Kidney epithelial cell (primary cell): ENCODE measurements at regions not wholly inside any gene's neighbourhood (a gene's known extent, or its start where the extent isn't known, plus 50 kb on each side); places are given as distances from the start of the nearest gene placed in this dataset.
"Not testable (repeated sequence)": the region's sequence is repeated elsewhere in the genome, so short reads cannot be mapped to it uniquely, and the experiment has no call there.

Experiments used
- DNase-seq: peaks from one replicate; pipeline ENCODE4 v3.0.0-alpha.2; 2010; ENCODE audit warnings: low read depth
- H3K27me3 ChIP-seq: 2 replicates; pipeline ENCODE4 v1.6.0; 2011; ENCODE audit warnings: low read length; ENCODE audit not compliant: control insufficient read depth, insufficient read depth
- H3K36me3 ChIP-seq: 2 replicates; pipeline ENCODE4 v1.5.1; 2011; ENCODE audit warnings: low read length; ENCODE audit not compliant: control insufficient read depth, insufficient read depth
- H3K4me3 ChIP-seq: 2 replicates; pipeline ENCODE4 v1.5.1; 2011; ENCODE audit warnings: low read depth, mild to moderate bottlenecking, control low read depth, low read length
- TF ChIP-seq, protein P1 (sequence below): IDR thresholded peaks from 2 replicates; pipeline ENCODE4 v1.5.1; 2011; ENCODE audit warnings: mild to moderate bottlenecking, moderate library complexity, low read length, control low read depth, inconsistent platforms; ENCODE audit not compliant: insufficient read depth, poor library complexity, severe bottlenecking

DNA sequence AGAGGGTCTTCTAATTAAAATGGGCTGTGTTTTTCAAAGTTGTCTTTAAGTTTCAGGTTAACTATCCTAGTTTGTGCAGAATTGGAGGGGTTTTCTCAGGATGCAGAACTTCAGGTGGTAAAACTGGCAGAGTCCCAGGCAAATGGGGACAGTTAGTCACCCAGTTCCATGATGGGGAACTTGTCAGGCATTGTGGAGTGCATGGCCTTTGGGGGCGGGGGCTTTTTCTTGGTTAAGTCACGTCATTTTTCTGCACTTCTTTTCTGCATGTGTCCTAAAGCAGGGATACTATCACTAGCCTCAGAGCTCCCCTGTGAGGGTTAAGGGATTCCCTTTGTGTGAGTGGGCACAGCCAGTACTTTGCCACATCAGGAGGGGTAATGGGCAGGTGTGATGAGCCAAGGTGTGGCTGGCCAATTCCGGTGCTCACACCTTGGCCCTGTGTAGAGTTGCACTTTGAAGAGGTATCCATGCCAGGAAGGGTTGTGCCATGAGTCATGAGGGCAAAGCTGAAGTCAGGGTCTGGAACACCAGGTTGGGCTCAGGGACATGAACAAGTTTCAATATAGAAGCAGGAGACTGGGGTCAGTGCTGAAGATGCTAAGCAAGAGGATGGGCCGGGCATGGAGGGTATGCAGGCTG is 126.0 kb upstream of the RREB1 start:
- no peak overlapping the region for H3K4me3 ChIP-seq
- DNase-seq = no peak
- no peaks in the 10 kb centered on the region for H3K27me3 ChIP-seq
- TF ChIP-seq, protein P1, sequence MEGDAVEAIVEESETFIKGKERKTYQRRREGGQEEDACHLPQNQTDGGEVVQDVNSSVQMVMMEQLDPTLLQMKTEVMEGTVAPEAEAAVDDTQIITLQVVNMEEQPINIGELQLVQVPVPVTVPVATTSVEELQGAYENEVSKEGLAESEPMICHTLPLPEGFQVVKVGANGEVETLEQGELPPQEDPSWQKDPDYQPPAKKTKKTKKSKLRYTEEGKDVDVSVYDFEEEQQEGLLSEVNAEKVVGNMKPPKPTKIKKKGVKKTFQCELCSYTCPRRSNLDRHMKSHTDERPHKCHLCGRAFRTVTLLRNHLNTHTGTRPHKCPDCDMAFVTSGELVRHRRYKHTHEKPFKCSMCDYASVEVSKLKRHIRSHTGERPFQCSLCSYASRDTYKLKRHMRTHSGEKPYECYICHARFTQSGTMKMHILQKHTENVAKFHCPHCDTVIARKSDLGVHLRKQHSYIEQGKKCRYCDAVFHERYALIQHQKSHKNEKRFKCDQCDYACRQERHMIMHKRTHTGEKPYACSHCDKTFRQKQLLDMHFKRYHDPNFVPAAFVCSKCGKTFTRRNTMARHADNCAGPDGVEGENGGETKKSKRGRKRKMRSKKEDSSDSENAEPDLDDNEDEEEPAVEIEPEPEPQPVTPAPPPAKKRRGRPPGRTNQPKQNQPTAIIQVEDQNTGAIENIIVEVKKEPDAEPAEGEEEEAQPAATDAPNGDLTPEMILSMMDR = no peak
- H3K36me3 ChIP-seq = no peaks in the 10 kb centered on the region

DNA sequence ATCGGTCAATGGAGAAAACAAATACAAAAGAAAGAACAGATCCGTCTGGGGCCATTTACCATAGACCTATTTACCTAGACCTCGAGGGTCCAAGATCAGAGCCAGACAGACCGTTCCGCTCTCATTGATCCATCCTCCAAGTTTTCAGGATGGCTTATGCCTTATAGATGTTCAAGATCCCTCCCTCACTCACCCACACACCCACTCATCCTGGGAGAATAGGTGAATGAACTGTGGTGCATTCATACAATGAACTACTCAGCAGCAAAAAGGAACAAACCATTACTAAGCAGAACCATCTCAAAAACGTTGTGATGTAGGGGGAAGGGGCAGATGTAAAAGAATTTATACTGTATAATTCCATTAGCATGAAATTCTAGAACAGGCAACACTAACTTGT is 125.1 kb upstream of the RREB1 start:
- DNase-seq = no peak

DNA sequence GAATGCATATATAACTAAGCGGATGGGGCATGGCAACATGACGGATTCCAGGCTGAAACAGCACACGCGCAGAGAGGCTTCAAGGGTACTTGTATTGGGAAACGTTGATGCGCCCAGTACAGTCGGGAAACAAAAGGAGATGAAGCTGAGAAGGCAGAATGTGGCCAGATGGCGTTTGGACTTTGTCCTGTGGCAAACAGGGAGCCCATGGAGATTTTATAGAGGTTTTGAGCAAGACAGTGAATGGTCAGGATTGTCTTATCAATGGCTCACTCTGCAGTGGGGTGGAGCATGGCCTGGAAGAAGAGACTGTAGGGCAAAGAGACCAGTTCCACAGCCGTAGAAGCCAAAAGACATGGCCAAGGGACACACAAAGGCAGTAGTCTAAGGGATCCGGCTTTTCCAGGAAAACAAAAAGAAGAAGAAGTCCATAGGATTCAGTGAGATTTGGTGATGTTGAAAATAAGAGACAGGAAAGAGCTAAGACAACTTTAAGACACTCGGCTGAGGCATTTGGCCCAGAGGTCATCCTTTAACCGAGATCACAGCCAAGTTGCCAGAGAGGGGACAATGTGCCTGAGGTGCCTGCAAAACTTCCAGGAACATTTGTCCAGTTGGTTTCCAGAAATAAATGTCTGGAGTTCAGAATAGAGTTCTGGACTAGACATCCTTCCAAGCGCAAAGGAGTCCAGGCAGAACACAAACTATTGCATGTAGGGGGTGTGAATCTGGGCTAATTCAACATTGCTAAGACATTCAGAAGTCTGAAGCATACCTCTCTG is 123.0 kb upstream of the RREB1 start:
- Histone ChIP-seq H3K4me3 (no peak overlapping the region), H3K27me3 (no peaks in the 10 kb centered on the region), H3K36me3 (no peaks in the 10 kb centered on the region)
- TF ChIP-seq, protein P1 = no peak
- DNase-seq = no peak

More for the DNA sequence above, 125.1 kb upstream of the RREB1 start:
- no peaks in the 10 kb centered on the region for H3K36me3 ChIP-seq
- TF ChIP-seq, protein P1 = no peak
- no peaks in the 10 kb centered on the region for H3K27me3 ChIP-seq
- H3K4me3 ChIP-seq = no peak overlapping the region

DNA sequence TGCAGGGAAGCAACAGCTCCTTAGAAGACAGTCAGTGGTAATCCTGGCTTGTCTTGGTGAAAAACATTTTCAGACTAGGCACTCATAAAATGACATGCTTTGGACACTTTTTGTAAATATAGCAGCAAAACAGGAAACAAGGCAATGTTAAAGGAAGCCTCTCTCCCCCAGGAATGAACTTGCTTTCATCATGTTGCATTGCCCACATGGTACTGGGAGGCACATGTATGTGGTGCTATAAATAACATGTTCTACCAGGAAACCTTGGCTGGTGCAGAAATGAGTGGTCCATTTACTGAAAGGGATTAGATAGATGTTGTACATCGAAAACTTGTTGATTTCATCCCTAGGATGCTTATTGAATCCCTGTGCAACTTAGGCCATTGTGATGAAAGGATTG is 121.4 kb upstream of the RREB1 start:
- no peaks in the 10 kb centered on the region for H3K27me3 ChIP-seq
- no peak overlapping the region for H3K4me3 ChIP-seq
- TF ChIP-seq, protein P1 = no peak
- DNase-seq = no peak
- no peaks in the 10 kb centered on the region for H3K36me3 ChIP-seq

DNA sequence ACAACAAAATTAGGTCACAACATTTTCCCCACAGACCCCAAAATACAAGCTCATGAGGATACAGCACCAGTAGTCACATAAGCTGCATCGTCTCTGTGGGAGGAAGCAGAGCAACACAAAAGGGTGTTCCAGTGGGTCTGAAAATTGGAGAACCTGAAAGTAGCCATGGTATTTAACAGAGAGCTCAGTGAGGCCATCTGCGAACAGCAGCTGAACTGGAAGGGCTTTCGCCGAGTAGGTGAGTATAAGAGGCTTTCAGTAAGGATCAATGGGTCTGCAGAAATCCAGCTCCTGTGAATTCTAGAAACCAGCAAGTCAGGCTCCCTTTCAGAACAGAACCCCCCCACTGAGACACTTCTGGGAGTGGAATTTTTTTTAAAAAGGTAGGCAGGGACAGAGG is 120.0 kb upstream of the RREB1 start:
- Histone ChIP-seq H3K4me3 (no peak overlapping the region), H3K27me3 (no peaks in the 10 kb centered on the region), H3K36me3 (no peaks in the 10 kb centered on the region)
- no peak for DNase-seq
- TF ChIP-seq, protein P1 = no peak

DNA sequence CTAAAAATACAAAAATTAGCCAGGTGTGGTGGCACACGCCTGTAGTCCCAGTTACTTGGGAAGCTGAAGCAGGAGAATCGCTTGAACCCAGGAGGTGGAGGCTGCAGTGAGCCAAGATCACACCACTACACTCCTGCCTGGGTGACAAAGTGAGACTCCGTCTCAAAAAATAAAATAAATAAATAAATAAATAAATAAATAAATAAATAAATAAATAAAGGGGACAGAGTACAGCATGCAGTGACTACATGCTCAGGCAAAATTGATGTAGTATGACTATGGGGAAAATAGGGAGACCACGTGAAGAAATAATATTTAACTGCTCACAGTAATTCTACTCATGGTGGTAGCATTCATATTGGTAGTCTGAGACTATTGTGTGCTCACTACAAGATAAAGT is 117.7 kb upstream of the RREB1 start:
- not testable (repeated sequence) for H3K36me3 ChIP-seq, H3K4me3 ChIP-seq, DNase-seq, H3K27me3 ChIP-seq
